ENCODE measurements at regions not wholly inside any gene's neighbourhood (a gene's known extent, or its start where the extent isn't known, plus 50 kb on each side); places are given as distances from the start of the nearest gene placed in this dataset.

DNA sequence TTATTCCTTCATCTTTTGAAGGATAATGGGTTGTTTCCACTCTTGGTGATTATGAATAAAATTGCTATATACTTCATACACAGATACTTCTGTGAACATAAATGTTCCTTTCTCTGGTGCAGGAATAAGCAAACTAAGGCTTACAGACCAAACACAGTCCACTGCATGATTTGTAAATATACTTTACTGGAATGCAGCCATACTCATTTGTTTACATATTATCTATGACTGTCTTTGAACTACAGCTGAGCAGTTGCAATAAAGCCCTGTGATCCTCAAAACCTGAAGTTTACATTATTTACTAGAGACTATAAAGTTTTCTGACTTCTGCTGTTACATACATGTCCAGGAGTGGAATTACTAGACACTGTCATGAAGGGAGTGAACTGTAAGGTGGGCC lies 381.0 kb upstream of the CNTNAP5 start:
- H3K4me1 ChIP-seq (ENCODE audit: insufficient read depth): peaks cover 21% of the 10 kb centered on the region; the same call in 1 of the 2 replicates
- Mint-ChIP-seq H3K4me1 (peaks cover 23% of the 10 kb centered on the region), H3K27me3 (ENCODE audit: insufficient read depth, low read depth, poor library complexity) (no peaks in the 10 kb centered on the region), H3K36me3 (ENCODE audit: low read depth) (no peaks in the 10 kb centered on the region), H3K9me3 (peaks cover 3% of the 10 kb centered on the region; the same call in 1 of the 3 replicates), H3K27ac (no peak overlapping the region), H3K4me3 (no peak overlapping the region)
- 0 out of 2 replicates have a peak, but pooled peaks cover 1% of the 10 kb centered on the region for H3K9me2 ChIP-seq (ENCODE audit: insufficient read depth)
- no peaks in the 10 kb centered on the region for H3K36me3 ChIP-seq (ENCODE audit: insufficient read depth)
- H3K27ac ChIP-seq (ENCODE audit: low read depth): no peak overlapping the region
- H3K4me2 ChIP-seq: no peak overlapping the region
- no peaks in the 10 kb centered on the region for H3F3A ChIP-seq (replicated peaks; ENCODE audit: low read depth)
- no peak overlapping the region for H2AFZ ChIP-seq
- no peak overlapping the region for H3K4me3 ChIP-seq
- ATAC-seq: no peak
- no peaks in the 10 kb centered on the region for H4K20me1 ChIP-seq (replicated peaks; ENCODE audit: insufficient read depth)
- DNase-seq (ENCODE audit: low spot score): no peak
- no peaks in the 10 kb centered on the region for H3K27me3 ChIP-seq (ENCODE audit: insufficient read depth)
- no peaks in the 10 kb centered on the region for H3K79me2 ChIP-seq (replicated peaks; ENCODE audit: insufficient read depth)
- TF ChIP-seq ZNF114 (CRISPR knock-in tag; IDR thresholded peaks at IDR 0.05) (no peak), STAT1 (IDR thresholded peaks at IDR 0.05; ENCODE audit: unreplicated experiment) (no peak), EZH2 (IDR thresholded peaks at IDR 0.05; ENCODE audit: low read depth, unreplicated experiment) (no peak), ZNF331 (CRISPR knock-in tag; IDR thresholded peaks at IDR 0.05; ENCODE audit: low read depth) (no peak)
- TF ChIP-seq, protein P1, sequence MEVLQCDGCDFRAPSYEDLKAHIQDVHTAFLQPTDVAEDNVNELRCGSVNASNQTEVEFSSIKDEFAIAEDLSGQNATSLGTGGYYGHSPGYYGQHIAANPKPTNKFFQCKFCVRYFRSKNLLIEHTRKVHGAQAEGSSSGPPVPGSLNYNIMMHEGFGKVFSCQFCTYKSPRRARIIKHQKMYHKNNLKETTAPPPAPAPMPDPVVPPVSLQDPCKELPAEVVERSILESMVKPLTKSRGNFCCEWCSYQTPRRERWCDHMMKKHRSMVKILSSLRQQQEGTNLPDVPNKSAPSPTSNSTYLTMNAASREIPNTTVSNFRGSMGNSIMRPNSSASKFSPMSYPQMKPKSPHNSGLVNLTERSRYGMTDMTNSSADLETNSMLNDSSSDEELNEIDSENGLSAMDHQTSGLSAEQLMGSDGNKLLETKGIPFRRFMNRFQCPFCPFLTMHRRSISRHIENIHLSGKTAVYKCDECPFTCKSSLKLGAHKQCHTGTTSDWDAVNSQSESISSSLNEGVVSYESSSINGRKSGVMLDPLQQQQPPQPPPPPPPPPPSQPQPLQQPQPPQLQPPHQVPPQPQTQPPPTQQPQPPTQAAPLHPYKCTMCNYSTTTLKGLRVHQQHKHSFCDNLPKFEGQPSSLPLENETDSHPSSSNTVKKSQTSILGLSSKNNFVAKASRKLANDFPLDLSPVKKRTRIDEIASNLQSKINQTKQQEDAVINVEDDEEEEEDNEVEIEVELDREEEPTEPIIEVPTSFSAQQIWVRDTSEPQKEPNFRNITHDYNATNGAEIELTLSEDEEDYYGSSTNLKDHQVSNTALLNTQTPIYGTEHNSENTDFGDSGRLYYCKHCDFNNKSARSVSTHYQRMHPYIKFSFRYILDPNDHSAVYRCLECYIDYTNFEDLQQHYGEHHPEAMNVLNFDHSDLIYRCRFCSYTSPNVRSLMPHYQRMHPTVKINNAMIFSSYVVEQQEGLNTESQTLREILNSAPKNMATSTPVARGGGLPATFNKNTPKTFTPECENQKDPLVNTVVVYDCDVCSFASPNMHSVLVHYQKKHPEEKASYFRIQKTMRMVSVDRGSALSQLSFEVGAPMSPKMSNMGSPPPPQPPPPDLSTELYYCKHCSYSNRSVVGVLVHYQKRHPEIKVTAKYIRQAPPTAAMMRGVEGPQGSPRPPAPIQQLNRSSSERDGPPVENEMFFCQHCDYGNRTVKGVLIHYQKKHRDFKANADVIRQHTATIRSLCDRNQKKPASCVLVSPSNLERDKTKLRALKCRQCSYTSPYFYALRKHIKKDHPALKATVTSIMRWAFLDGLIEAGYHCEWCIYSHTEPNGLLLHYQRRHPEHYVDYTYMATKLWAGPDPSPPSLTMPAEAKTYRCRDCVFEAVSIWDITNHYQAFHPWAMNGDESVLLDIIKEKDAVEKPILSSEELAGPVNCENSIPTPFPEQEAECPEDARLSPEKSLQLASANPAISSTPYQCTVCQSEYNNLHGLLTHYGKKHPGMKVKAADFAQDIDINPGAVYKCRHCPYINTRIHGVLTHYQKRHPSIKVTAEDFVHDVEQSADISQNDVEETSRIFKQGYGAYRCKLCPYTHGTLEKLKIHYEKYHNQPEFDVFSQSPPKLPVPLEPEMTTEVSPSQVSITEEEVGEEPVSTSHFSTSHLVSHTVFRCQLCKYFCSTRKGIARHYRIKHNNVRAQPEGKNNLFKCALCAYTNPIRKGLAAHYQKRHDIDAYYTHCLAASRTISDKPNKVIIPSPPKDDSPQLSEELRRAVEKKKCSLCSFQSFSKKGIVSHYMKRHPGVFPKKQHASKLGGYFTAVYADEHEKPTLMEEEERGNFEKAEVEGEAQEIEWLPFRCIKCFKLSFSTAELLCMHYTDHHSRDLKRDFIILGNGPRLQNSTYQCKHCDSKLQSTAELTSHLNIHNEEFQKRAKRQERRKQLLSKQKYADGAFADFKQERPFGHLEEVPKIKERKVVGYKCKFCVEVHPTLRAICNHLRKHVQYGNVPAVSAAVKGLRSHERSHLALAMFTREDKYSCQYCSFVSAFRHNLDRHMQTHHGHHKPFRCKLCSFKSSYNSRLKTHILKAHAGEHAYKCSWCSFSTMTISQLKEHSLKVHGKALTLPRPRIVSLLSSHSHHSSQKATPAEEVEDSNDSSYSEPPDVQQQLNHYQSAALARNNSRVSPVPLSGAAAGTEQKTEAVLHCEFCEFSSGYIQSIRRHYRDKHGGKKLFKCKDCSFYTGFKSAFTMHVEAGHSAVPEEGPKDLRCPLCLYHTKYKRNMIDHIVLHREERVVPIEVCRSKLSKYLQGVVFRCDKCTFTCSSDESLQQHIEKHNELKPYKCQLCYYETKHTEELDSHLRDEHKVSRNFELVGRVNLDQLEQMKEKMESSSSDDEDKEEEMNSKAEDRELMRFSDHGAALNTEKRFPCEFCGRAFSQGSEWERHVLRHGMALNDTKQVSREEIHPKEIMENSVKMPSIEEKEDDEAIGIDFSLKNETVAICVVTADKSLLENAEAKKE (CRISPR knock-in tag; IDR thresholded peaks at IDR 0.05): no peak

DNA sequence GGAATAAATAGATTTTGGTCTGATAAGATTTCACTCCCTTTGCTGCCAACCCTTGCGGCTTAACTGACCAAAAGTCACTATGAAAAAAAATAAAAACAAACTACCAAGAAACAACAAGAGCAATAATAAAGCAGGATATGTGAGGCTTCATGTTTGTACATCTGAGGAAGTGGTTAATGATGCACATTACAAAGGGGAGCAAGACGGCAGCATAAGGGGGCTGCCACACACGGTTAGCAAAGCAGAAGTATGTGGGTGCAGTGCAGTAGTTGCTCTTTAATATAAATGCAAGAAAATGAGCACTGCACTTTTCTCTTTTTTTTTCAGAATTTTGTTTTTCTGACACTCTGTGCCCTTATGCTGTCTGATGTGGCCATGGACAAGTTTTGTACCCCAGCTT lies 377.1 kb upstream of the CNTNAP5 start:
- Histone ChIP-seq H3K27me3 (ENCODE audit: insufficient read depth) (no peaks in the 10 kb centered on the region), H2AFZ (peak overlapping the region; percentile 6; the same call in 1 of the 2 replicates)
- TF ChIP-seq, protein P1 (CRISPR knock-in tag; IDR thresholded peaks at IDR 0.05): no peak
- TF ChIP-seq NANOG (IDR thresholded peaks at IDR 0.05; ENCODE audit: borderline replicate concordance): no peak
- TF ChIP-seq ZNF114 (CRISPR knock-in tag; IDR thresholded peaks at IDR 0.05): no peak
- no peak for TF ChIP-seq ZNF331 (CRISPR knock-in tag; IDR thresholded peaks at IDR 0.05; ENCODE audit: low read depth)

More for the DNA sequence above, 377.1 kb upstream of the CNTNAP5 start:
- no peak for DNase-seq (ENCODE audit: low spot score)
- Histone ChIP-seq H3K36me3 (ENCODE audit: insufficient read depth) (no peaks in the 10 kb centered on the region), H3K4me2 (no peak overlapping the region), H4K20me1 (replicated peaks; ENCODE audit: insufficient read depth) (no peaks in the 10 kb centered on the region), H3F3A (replicated peaks; ENCODE audit: low read depth) (no peaks in the 10 kb centered on the region), H3K4me3 (no peak overlapping the region), H3K4me1 (ENCODE audit: insufficient read depth) (peaks cover 11% of the 10 kb centered on the region; the same call in 1 of the 2 replicates), H3K79me2 (replicated peaks; ENCODE audit: insufficient read depth) (no peaks in the 10 kb centered on the region), H3K27ac (ENCODE audit: low read depth) (no peak overlapping the region), H3K9me2 (ENCODE audit: insufficient read depth) (no peaks in the 10 kb centered on the region)
- Mint-ChIP-seq H3K9me3 (peaks cover 3% of the 10 kb centered on the region; the same call in 1 of the 3 replicates), H3K36me3 (ENCODE audit: low read depth) (no peaks in the 10 kb centered on the region; the same call in 2 of the 3 replicates), H3K27ac (no peak overlapping the region), H3K27me3 (ENCODE audit: insufficient read depth, low read depth, poor library complexity) (no peaks in the 10 kb centered on the region), H3K4me1 (peaks cover 14% of the 10 kb centered on the region), H3K4me3 (no peak overlapping the region)
- no peak for ATAC-seq

Data from GM23338 (cell line).